ENCODE measurements at regions not wholly inside any gene's neighbourhood (a gene's known extent, or its start where the extent isn't known, plus 50 kb on each side); places are given as distances from the start of the nearest gene placed in this dataset.

DNA sequence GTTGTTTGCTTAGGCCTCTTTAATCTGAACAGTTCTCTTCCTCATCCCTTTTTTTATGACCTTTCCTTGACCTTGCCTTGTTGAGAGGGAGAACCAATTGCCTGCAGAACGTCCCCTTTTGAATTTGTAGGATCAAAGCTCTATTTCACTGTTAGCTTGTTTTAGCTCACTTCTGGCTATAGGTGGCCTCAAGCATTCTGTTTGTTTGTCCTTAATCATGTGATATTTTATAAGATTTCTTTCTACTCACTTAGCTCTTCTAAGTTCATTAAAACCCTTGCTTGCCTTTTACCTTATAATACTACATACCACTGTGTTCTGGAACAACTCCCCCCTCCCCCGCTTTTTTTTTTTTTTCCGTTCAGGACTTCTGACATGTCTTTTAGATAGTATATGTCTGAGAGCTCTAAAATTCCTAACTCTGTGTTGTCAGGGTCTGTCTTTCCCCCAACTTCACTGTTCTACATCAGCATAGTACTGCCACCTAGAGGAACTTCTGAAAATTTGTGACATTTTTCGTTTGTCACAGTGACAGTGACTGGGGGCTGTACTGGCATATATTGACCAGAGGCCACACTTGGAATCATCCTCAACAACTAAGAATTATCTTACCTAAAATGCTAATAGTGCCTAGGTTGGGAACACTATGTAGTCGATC, 128.5 kb downstream of the LARP7 start:
- peak; percentile 71 for DNase-seq (ENCODE audit: extremely low spot score)
- ChIA-PET CTCF (interaction anchor here (0.6 to 2.8 kb wide), 23 partner anchors 11 to 568 kb away, joined by 3 to 13 read pairs (median 3); partner anchors contain the start of gene NEUROG2), POLR2A (no interaction called here)
- TF ChIP-seq, protein P1, sequence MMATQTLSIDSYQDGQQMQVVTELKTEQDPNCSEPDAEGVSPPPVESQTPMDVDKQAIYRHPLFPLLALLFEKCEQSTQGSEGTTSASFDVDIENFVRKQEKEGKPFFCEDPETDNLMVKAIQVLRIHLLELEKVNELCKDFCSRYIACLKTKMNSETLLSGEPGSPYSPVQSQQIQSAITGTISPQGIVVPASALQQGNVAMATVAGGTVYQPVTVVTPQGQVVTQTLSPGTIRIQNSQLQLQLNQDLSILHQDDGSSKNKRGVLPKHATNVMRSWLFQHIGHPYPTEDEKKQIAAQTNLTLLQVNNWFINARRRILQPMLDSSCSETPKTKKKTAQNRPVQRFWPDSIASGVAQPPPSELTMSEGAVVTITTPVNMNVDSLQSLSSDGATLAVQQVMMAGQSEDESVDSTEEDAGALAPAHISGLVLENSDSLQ (IDR thresholded peaks at IDR 0.05): peak; percentile 35; the same call in 1 of the 2 replicates
- no peak for TF ChIP-seq FOXA1 (IDR thresholded peaks at IDR 0.05)

DNA sequence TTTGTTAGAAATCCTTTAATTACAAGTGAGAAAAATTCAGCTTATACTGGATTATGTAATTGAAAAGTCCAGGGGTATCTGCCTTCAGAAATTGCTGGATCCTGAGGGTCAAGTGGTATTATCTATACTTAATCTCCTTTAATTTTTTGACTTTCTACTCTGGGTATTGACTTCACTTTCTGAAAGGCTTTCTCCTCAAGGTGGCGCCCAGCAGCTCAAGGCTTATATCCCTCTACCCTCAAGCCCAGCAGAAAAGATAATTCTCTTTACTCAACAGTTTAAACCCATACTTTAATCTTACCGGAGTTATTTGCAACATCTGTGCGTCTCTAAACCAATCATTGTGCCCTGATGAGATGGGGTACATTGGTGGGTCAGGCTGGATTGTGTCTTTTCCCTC, 129.5 kb downstream of the LARP7 start:
- TF ChIP-seq LEF1 (IDR thresholded peaks at IDR 0.05; ENCODE audit: borderline replicate concordance): no peak
- TF ChIP-seq ZNF384 (IDR thresholded peaks at IDR 0.05): no peak
- TF ChIP-seq FOXK2 (IDR thresholded peaks at IDR 0.05): no peak
- TF ChIP-seq SP1 (IDR thresholded peaks at IDR 0.05): no peak
- no peak for TF ChIP-seq ELF4 (IDR thresholded peaks at IDR 0.05)
- TF ChIP-seq FOXM1 (IDR thresholded peaks at IDR 0.05; ENCODE audit: borderline replicate concordance): no peak
- no peak for TF ChIP-seq NFRKB (IDR thresholded peaks at IDR 0.05)
- TF ChIP-seq SUZ12 (IDR thresholded peaks at IDR 0.05): no peak
- no peak for TF ChIP-seq BHLHE40 (IDR thresholded peaks at IDR 0.05; ENCODE audit: borderline replicate concordance)
- TF ChIP-seq, protein P1 (IDR thresholded peaks at IDR 0.05): no peak
- no peak for TF ChIP-seq ARNT (IDR thresholded peaks at IDR 0.05)
- TF ChIP-seq FOXA1 (IDR thresholded peaks at IDR 0.05): no peak
- no peak for TF ChIP-seq L3MBTL2 (conservative IDR thresholded peaks at IDR 0.05)
- no peak for TF ChIP-seq HDGF (IDR thresholded peaks at IDR 0.05; ENCODE audit: borderline replicate concordance)
- TF ChIP-seq TARDBP (IDR thresholded peaks at IDR 0.05): no peak
- no peak for TF ChIP-seq CTBP1 (IDR thresholded peaks at IDR 0.05; ENCODE audit: borderline replicate concordance)
- DNase-seq (ENCODE audit: extremely low spot score): peak; percentile 18
- POLR2A ChIA-PET: no interaction called here
- CTCF ChIA-PET: interaction anchor here (0.6 to 2.8 kb wide), 7 partner anchors 36 to 667 kb away, joined by 3 to 13 read pairs (median 3); no protein-coding TSS in a partner anchor

DNA sequence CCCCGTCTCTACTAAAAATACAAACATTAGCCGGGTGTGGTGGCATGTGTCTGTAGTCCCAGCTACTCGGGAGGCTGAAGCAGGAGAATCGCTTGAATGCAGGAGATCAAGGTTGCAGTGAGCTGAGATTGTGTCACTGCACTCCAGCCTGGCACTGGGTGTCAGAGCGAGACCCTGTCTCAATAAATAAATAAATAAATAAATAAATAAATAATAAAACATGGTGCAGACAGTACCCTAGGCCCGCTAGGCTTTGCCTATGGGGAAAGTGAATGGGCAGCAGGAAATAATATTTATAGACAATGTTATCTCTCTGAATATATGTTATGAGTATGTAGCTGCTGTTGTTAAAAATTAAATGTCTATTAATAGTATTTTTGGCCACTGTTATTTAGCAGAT, 130.4 kb downstream of the LARP7 start:
- DNase-seq (ENCODE audit: extremely low spot score): no peak
- POLR2A ChIA-PET: no interaction called here
- CTCF ChIA-PET: interaction anchor here (2.8 kb wide), 1 partner anchor 171 kb away, joined by 13 read pairs; no protein-coding TSS in a partner anchor
- no peak for TF ChIP-seq ZNF384 (IDR thresholded peaks at IDR 0.05)
- TF ChIP-seq L3MBTL2 (conservative IDR thresholded peaks at IDR 0.05): no peak
- no peak for TF ChIP-seq ARNT (IDR thresholded peaks at IDR 0.05)
- TF ChIP-seq FOXK2 (IDR thresholded peaks at IDR 0.05): no peak
- no peak for TF ChIP-seq CTBP1 (IDR thresholded peaks at IDR 0.05; ENCODE audit: borderline replicate concordance)
- no peak for TF ChIP-seq NFRKB (IDR thresholded peaks at IDR 0.05)

DNA sequence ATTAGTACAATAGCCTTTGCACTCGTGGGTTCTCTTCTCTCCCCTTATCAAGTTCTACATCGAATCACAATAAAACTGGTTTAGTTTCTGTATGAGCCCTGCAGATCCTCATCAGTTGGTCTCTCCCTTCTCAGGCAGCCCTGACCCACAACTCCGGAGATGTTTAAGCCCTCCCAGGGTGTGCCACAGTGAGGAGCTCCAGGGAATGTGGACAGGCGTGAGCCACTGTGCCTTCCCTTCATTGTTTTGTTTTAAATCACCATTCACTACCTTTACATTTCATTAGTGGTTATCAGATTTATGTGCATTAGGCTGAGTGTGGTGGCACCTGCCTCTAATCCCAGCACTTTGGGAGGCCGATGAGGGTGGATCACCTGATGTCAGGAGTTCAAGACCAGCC, 133.2 kb downstream of the LARP7 start:
- DNase-seq (ENCODE audit: extremely low spot score): no peak
- POLR2A ChIA-PET: no interaction called here
- TF ChIP-seq HDGF (IDR thresholded peaks at IDR 0.05; ENCODE audit: borderline replicate concordance): no peak
- CTCF ChIA-PET: interaction anchor here (0.9 kb wide), 1 partner anchor 22 kb away, joined by 4 read pairs; no protein-coding TSS in a partner anchor

DNA sequence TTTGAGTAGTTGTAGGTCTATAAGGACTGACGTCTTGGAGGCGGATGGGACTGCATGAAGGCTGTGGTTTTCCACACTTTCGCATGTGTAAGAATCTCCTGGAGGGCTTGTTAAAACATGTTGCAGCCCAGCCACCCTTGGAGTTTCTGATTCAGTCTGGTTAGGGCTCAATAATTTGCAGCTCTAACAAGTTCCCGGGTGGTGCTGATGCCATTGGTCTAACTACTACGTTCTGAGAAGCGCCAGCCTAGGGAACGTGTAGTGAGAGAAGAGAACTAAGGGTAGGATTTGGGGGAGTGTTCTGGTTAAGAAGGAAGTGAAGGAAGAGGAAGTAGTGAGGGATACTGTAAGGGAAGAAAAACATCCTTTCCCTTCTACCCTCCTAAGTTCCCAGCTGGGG, 138.9 kb downstream of the LARP7 start:
- ChIA-PET CTCF (interaction anchor here (1.1 kb wide), 1 partner anchor 10 kb away, joined by 3 read pairs; no protein-coding TSS in a partner anchor), POLR2A (no interaction called here)
- TF ChIP-seq L3MBTL2 (conservative IDR thresholded peaks at IDR 0.05) (no peak), FOXA1 (IDR thresholded peaks at IDR 0.05) (no peak), HDGF (IDR thresholded peaks at IDR 0.05; ENCODE audit: borderline replicate concordance) (no peak)
- TF ChIP-seq, protein P1 (IDR thresholded peaks at IDR 0.05): no peak
- no peak for DNase-seq (ENCODE audit: extremely low spot score)

DNA sequence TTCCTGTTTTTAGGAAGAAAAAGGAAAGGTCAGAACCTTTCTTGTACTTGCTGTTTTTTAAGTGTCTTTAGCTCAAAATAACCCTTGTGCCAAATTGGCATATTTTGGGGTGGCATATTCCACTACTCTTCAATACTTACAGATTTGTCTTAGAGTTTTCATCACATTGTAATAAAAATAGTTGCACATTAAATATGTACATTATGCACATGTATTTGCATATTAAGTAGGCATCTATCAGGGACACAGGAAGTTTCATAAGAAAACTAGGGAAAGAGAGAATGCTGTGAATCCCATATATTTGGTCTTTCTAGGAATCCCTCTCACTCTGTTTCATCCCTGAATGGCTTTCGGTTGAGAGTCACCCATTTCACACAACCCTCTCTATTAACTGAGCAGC, 139.6 kb downstream of the LARP7 start:
- DNase-seq (ENCODE audit: extremely low spot score): no peak
- TF ChIP-seq SUZ12 (IDR thresholded peaks at IDR 0.05) (no peak), HDGF (IDR thresholded peaks at IDR 0.05; ENCODE audit: borderline replicate concordance) (no peak), FOXK2 (IDR thresholded peaks at IDR 0.05) (no peak), BHLHE40 (IDR thresholded peaks at IDR 0.05; ENCODE audit: borderline replicate concordance) (no peak), ARNT (IDR thresholded peaks at IDR 0.05) (no peak), SP1 (IDR thresholded peaks at IDR 0.05) (no peak), NFRKB (IDR thresholded peaks at IDR 0.05) (no peak), L3MBTL2 (conservative IDR thresholded peaks at IDR 0.05) (no peak), TARDBP (IDR thresholded peaks at IDR 0.05) (no peak), CTBP1 (IDR thresholded peaks at IDR 0.05; ENCODE audit: borderline replicate concordance) (no peak), LEF1 (IDR thresholded peaks at IDR 0.05; ENCODE audit: borderline replicate concordance) (no peak), ELF4 (IDR thresholded peaks at IDR 0.05) (no peak), ZNF384 (IDR thresholded peaks at IDR 0.05) (no peak)
- TF ChIP-seq, protein P1 (IDR thresholded peaks at IDR 0.05): no peak
- CTCF ChIA-PET: interaction anchor here (1.1 kb wide), 1 partner anchor 11 kb away, joined by 3 read pairs; no protein-coding TSS in a partner anchor
- POLR2A ChIA-PET: no interaction called here

Measured in HEK293T (cell line).